Chondrocyte (in vitro differentiated cells): ENCODE measurements at regions not wholly inside any gene's neighbourhood (a gene's known extent, or its start where the extent isn't known, plus 50 kb on each side); places are given as distances from the start of the nearest gene placed in this dataset.
"Not testable (repeated sequence)": the region's sequence is repeated elsewhere in the genome, so short reads cannot be mapped to it uniquely, and the experiment has no call there.

Experiments
- DNase-seq: peaks from one replicate; pipeline ENCODE4 v3.0.0; 2021; ENCODE audit warnings: mixed read lengths, low spot score
- H3K27ac Mint-ChIP-seq: one replicate; pipeline ENCODE4 v1.8.0; 2021; ENCODE audit warnings: mild to moderate bottlenecking, moderate library complexity, mixed read lengths; ENCODE audit not compliant: unreplicated experiment
- H3K27me3 Mint-ChIP-seq: 2 replicates; pipeline ENCODE4 v1.8.0; 2021; ENCODE audit warnings: low read depth, mixed read lengths
- H3K36me3 Mint-ChIP-seq: 2 replicates; pipeline ENCODE4 v1.8.0; 2021; ENCODE audit warnings: low read depth, mixed read lengths
- H3K4me1 Mint-ChIP-seq: 2 replicates; pipeline ENCODE4 v1.8.0; 2021; ENCODE audit warnings: low read depth, mild to moderate bottlenecking, mixed read lengths
- H3K4me3 Mint-ChIP-seq: one replicate; pipeline ENCODE4 v1.8.0; 2021; ENCODE audit warnings: mild to moderate bottlenecking, moderate library complexity, mixed read lengths; ENCODE audit not compliant: unreplicated experiment
- H3K9me3 Mint-ChIP-seq: 2 replicates; pipeline ENCODE4 v1.8.0; 2021; ENCODE audit warnings: low read depth, mixed read lengths
- CTCF ChIP-seq: fragments of 200-600 bp; sonication (generic); IDR thresholded peaks from 2 replicates; pipeline ENCODE4 v1.5.0; 2021; ENCODE audit warnings: antibody characterized with exemption, mild to moderate bottlenecking, moderate library complexity

- DNase-seq: no peak
- H3K4me1 Mint-ChIP-seq: peaks cover 22% of the 10 kb centered on the region
- H3K36me3 Mint-ChIP-seq: no peaks in the 10 kb centered on the region
- H3K4me3 Mint-ChIP-seq: peak overlapping the region; percentile 51
- peaks cover 8% of the 10 kb centered on the region for H3K9me3 Mint-ChIP-seq
- H3K27ac Mint-ChIP-seq: peak overlapping the region; percentile 81
- no peak for TF ChIP-seq CTCF
- no peaks in the 10 kb centered on the region for H3K27me3 Mint-ChIP-seq
Measured at GRCh38 chr21:20883408-20883800, 114.8 kb upstream of the NCAM2 start.

- Mint-ChIP-seq H3K27me3 (no peaks in the 10 kb centered on the region), H3K36me3 (no peaks in the 10 kb centered on the region), H3K4me3 (no peak overlapping the region), H3K4me1 (peaks cover 4% of the 10 kb centered on the region), H3K27ac (no peak overlapping the region), H3K9me3 (no peaks in the 10 kb centered on the region)
- DNase-seq: no peak
- no peak for TF ChIP-seq CTCF
Measured at GRCh38 chr21:20902511-20902910, 95.7 kb upstream of the NCAM2 start.

- Mint-ChIP-seq H3K4me1 (peaks cover 4% of the 10 kb centered on the region), H3K9me3 (no peaks in the 10 kb centered on the region), H3K27ac (no peak overlapping the region), H3K4me3 (no peak overlapping the region), H3K27me3 (no peaks in the 10 kb centered on the region), H3K36me3 (no peaks in the 10 kb centered on the region)
- no peak for DNase-seq
- TF ChIP-seq CTCF: no peak
Measured at GRCh38 chr21:20902998-20903397, 95.2 kb upstream of the NCAM2 start.

GRCh38 chr21:20927555-20927954 is 70.7 kb upstream of the NCAM2 start:
- H3K27me3 Mint-ChIP-seq, DNase-seq, H3K4me3 Mint-ChIP-seq, H3K27ac Mint-ChIP-seq, H3K4me1 Mint-ChIP-seq: not testable (repeated sequence)
- Mint-ChIP-seq H3K36me3 (peaks cover 13% of the 10 kb centered on the region), H3K9me3 (peaks cover 21% of the 10 kb centered on the region)

- Mint-ChIP-seq H3K9me3 (no peaks in the 10 kb centered on the region), H3K27ac (no peak overlapping the region), H3K36me3 (peaks cover 1% of the 10 kb centered on the region), H3K27me3 (no peaks in the 10 kb centered on the region), H3K4me1 (peaks cover 27% of the 10 kb centered on the region), H3K4me3 (no peak overlapping the region)
- DNase-seq: no peak
- no peak for TF ChIP-seq CTCF
Measured at GRCh38 chr21:20942523-20942922, 55.7 kb upstream of the NCAM2 start.

- DNase-seq: no peak
- H3K4me3 Mint-ChIP-seq: no peak overlapping the region
- H3K36me3 Mint-ChIP-seq: peaks cover 1% of the 10 kb centered on the region
- no peaks in the 10 kb centered on the region for H3K27me3 Mint-ChIP-seq
- TF ChIP-seq CTCF: no peak
- no peaks in the 10 kb centered on the region for H3K9me3 Mint-ChIP-seq
- H3K27ac Mint-ChIP-seq: no peak overlapping the region
- H3K4me1 Mint-ChIP-seq: peaks cover 18% of the 10 kb centered on the region
Measured at GRCh38 chr21:20943561-20943997, 54.6 kb upstream of the NCAM2 start.
